GM12874 (cell line): ENCODE measurements at regions not wholly inside any gene's neighbourhood (a gene's known extent, or its start where the extent isn't known, plus 50 kb on each side); places are given as distances from the start of the nearest gene placed in this dataset.

Source experiments
- CTCF ChIP-seq: IDR thresholded peaks from 2 replicates; pipeline ENCODE4 v1.5.1; 2011; ENCODE audit warnings: low read depth, mild to moderate bottlenecking, control low read depth, low read length, moderate library complexity; ENCODE audit not compliant: insufficient read depth

- no peak for TF ChIP-seq CTCF
These were observed 50.5 kb upstream of the PRNP start for GRCh38 chr20:4635781-4636180.

DNA sequence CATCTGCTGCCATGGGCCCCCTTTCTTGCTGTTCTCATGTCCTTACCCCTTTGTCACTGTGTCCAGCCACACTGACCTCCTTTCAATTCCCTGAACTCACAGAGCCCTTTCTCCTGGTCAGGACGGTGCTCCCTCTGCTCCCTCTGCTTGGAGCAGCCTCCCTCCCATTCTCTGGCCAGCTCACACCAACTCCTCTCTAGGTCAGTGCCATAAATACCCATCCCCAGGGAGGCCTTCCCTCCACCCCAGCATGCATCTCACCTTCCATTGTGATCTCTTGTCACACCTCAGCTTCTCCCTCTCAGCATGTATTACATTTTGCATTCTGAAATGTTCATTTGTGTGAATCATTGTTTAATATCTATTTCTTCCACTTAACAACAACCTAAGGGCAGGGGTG lies 50.9 kb upstream of the PRNP start:
- TF ChIP-seq CTCF, result no peak

DNA sequence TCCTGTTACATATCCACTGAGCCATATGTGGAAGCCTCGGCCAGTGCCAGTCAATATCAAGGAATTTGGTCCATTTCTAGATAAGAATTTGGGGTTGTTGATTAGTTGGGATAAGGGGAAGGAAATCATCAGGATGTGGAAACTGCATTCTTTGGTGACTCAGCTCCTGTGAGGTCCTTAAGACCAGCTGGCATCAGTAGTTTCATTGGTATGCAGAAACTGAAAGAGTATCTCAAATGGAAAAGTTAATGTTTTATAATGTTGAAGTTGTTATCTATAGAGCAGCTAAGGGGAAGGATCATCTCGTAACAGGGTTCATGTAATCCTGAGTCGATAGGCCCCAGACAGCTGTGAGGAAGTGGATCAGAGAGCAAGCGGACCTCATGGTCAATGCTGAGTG lies 52.5 kb upstream of the PRNP start:
- no peak for TF ChIP-seq CTCF

- TF ChIP-seq CTCF, result no peak
These were observed 52.9 kb upstream of the PRNP start for GRCh38 chr20:4633379-4633778.

- TF ChIP-seq CTCF, result no peak
These were observed 53.4 kb upstream of the PRNP start for GRCh38 chr20:4632876-4633275.

- TF ChIP-seq CTCF, result no peak
These were observed 60.0 kb upstream of the PRNP start for GRCh38 chr20:4626228-4626627.

DNA sequence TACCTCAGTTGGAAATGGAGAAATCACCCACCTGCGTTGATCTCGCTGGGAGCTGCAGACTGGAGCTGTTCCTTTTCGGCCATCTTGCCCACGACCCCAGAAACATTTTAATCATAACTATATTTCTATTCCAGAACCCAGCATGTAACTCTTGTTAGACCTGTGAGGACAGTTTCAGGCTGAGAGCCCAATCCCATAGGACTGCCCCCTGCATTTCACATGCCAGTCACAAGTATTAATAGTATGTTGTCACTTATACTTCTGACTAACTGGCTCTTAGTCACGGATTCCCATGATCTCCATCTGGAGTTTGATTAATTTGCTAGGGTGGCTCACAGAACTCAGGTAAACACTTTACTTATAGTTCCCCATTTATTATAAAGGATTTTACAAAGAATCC lies 60.6 kb upstream of the PRNP start:
- TF ChIP-seq CTCF, result no peak

DNA sequence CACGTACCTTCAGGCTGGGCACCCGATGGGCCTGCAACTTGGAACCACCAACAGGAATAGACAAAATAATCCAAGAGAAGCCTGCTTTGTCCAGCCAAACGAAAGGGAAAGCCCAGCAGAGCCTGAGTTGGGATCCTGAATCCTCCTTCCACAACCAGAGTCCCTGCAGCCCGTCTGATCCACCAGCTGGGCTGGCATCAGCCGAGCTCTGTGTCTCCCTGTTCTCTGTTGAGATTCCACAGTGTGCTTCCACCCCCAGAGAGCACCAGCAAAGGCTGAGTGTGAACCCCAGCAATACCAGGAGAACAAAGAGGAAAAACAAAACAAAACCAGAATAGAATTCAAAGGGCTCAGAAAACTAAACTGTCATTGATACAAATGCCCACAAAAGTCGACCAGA lies 68.8 kb upstream of the PRNP start:
- TF ChIP-seq CTCF, result no peak
